H1 (cell line): ENCODE measurements at regions not wholly inside any gene's neighbourhood (a gene's known extent, or its start where the extent isn't known, plus 50 kb on each side); places are given as distances from the start of the nearest gene placed in this dataset.

ENCODE experiments used
- CBX8 ChIP-seq: fragments of 300-800, 300-1000 bp; sonication (generic); IDR thresholded peaks from 2 replicates; pipeline ENCODE4 v1.7.1; 2016; ENCODE audit warnings: low read depth, low read length, borderline replicate concordance
- HDAC6 ChIP-seq: IDR thresholded peaks from one replicate; pipeline ENCODE4 v1.7.1; 2012; ENCODE audit warnings: low read depth, mild to moderate bottlenecking, inconsistent platforms, low read length, moderate library complexity
- JUND ChIP-seq: IDR thresholded peaks from 2 replicates; pipeline ENCODE4 v1.6.1; 2011; ENCODE audit warnings: mild to moderate bottlenecking, improper control_type of control experiment, low read length
- NRF1 ChIP-seq: IDR thresholded peaks from 2 replicates; pipeline ENCODE4 v1.6.1; 2011; ENCODE audit warnings: mild to moderate bottlenecking, low read depth, low read length, improper control_type of control experiment
- POU5F1 ChIP-seq: IDR thresholded peaks from 2 replicates; pipeline ENCODE4 v1.6.1; 2011; ENCODE audit warnings: low read depth, mild to moderate bottlenecking, low read length, moderate library complexity
- RNF2 ChIP-seq: fragments of 200-900, 300-1000 bp; sonication (generic); IDR thresholded peaks from 2 replicates; pipeline ENCODE4 v1.7.1; 2016; ENCODE audit warnings: borderline replicate concordance, low read depth, mild to moderate bottlenecking, antibody characterized with exemption, low read length; ENCODE audit not compliant: poor library complexity, severe bottlenecking; ENCODE audit errors: missing control alignments
- RXRA ChIP-seq: IDR thresholded peaks from 2 replicates; pipeline ENCODE4 v1.6.1; 2011; ENCODE audit warnings: low read depth, mild to moderate bottlenecking, low read length, moderate library complexity; ENCODE audit not compliant: insufficient read depth
- TAF7 ChIP-seq: optimal IDR thresholded peaks from 2 replicates; pipeline ENCODE3; 2011; ENCODE audit warnings: low read depth, mild to moderate bottlenecking, inconsistent platforms, low read length, moderate library complexity, borderline replicate concordance
- TF ChIP-seq, protein P1 (sequence below): IDR thresholded peaks from 2 replicates; pipeline ENCODE4 v1.6.1; 2012; ENCODE audit warnings: low read length, inconsistent platforms
- TF ChIP-seq, protein P2 (sequence below): IDR thresholded peaks from 2 replicates; pipeline ENCODE4 v1.6.1; 2011; ENCODE audit warnings: low read depth, mild to moderate bottlenecking, low read length; ENCODE audit not compliant: insufficient read depth

DNA sequence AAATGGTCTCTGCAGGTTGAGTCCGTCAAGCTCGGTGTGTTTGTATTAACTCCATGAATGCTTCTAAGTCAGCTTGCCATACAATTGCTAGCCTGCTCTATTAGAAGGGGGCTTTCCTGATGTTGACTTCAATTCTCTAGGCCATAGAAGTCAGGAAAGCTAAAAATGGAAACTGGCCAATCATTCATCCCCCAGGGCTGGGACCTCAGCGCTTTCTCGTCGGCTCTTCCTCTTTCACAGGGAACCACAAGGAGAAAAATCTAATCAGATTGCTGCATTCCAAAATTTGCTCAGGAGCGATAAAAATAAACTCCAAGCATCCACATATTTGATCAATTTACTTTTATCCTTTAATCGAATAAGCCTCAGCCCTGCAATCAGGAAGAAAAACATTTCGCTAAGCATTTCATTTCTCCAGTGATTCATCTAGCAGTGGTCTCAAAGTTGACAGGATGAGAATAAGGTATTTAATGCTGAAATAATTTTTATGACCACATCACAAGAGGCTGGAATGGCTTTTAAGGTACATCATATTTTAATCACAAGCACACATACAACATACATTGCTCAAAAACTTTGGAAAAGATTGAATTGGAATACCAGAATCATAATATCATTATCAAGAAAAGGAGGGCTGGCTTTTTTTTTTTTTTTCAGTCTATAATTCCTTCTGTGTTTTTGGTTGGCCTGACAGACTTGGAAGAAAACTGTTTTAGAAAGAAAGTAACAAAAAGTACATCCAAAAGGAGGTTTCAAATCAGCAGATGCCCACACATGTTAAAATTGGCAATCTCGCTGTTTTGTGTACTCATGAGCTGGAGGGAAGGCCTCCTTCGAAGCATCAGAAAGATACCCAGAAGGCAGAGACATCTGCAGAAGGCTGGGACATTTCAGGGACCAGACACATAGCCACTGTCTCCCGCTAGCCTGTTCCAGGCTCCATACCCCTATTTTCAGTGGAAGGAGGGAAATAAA is 316.3 kb downstream of the NUAK1 start (continued):
- TF ChIP-seq, protein P1, sequence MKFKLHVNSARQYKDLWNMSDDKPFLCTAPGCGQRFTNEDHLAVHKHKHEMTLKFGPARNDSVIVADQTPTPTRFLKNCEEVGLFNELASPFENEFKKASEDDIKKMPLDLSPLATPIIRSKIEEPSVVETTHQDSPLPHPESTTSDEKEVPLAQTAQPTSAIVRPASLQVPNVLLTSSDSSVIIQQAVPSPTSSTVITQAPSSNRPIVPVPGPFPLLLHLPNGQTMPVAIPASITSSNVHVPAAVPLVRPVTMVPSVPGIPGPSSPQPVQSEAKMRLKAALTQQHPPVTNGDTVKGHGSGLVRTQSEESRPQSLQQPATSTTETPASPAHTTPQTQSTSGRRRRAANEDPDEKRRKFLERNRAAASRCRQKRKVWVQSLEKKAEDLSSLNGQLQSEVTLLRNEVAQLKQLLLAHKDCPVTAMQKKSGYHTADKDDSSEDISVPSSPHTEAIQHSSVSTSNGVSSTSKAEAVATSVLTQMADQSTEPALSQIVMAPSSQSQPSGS, result no peak
- TF ChIP-seq POU5F1 (no peak), CBX8 (no peak), HDAC6 (no peak), NRF1 (no peak), TAF7 (no peak), JUND (no peak), RXRA (no peak), RNF2 (no peak)
- TF ChIP-seq, protein P2, sequence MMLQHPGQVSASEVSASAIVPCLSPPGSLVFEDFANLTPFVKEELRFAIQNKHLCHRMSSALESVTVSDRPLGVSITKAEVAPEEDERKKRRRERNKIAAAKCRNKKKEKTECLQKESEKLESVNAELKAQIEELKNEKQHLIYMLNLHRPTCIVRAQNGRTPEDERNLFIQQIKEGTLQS, result no peak
